ENCODE measurements at regions not wholly inside any gene's neighbourhood (a gene's known extent, or its start where the extent isn't known, plus 50 kb on each side); places are given as distances from the start of the nearest gene placed in this dataset.
"Not testable (repeated sequence)": the region's sequence is repeated elsewhere in the genome, so short reads cannot be mapped to it uniquely, and the experiment has no call there.

DNA sequence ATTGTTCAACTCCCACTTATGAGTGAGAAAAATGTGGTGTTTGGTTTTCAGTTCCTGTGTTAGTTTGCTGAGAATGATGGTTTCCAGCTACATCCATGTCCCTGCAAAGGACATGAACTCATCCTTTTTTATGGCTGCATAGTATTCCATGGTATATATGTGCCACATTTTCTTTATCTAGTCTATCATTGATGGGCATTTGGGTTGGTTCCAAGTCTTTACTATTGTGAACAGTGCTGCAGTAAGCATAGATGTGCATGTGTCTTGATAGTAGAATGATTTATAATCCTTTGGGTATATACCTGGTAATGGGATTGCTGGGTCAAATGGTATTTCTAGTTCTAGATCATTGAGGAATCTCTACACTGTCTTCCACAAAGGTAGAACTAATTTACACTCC, 613.0 kb upstream of the MIR17HG start:
- not testable (repeated sequence) for DNase-seq

DNA sequence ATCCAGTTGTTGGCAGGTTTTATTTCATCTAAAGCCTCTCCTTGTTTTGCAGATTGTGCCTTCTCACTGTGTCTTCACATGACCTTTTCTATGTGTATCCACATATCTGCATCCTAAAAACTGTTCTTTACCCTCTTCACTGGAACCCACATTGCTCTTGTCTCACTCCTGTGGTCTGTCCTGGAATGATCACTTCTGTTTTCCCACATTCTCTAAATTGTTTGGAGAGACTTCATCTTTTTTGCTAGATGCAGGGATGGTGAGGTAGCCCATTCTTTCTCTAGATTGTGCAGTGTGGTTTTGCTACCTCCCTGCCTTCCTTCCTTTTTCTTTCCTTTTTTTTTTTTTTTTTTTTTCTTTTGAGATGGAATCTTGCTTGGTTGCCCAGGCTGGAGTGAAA, 608.6 kb upstream of the MIR17HG start:
- DNase-seq: no peak

DNA sequence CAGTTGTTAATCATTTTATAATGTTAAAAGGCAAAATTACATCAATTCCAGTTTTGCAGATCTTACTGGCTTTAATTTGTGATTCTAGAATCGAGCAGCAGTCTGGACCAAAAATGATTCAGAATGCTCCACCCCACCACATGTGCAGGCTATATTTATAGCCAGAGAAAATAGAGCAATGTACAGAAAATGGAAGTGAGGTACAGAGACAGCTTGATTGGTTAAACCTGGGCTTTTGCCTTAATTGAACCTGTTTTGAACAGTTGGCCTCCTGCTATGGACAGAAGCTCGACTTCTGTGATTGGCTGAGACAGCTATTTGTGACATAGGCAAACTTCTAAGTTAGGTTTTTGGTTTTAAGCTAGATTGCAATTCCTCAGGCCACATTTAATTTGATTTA, 607.4 kb upstream of the MIR17HG start:
- no peak for DNase-seq

DNA sequence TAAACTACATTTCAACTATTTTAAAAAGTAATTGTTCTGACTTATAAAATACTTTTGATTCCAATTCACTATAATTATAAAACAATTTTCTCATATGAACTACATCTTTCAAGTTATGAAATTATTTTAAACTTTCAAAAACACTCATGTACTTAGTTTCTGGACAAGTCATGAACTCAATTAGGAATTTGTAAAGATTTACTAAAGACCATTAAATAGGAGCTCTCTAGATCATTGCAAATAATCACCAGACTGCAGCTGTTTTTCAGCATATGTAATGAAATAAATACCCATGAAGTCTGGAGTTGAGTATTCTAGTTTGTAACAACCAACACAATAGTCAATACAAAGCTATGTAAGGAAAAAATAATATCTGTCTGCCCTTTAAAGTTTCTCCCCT, 605.1 kb upstream of the MIR17HG start:
- no peak for DNase-seq

DNA sequence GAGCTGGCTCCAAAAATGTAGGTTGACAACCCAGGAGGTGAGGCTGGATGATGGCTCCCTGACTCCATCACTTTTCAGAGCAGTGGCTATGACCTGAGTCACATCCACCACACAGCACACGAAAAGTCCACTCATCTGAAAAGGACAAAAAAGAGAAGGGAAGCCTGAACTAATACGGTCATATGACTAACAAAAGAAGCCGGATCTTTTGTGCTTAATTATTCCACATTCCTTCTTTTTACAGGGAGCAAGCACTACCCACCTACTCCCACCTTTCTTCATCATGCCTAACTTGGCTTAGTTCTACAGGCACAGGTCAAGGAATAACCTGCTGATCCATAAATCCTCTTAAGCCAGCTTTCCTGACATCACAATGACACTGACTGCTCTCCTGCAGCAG, 601.3 kb upstream of the MIR17HG start:
- no peak for DNase-seq

DNA sequence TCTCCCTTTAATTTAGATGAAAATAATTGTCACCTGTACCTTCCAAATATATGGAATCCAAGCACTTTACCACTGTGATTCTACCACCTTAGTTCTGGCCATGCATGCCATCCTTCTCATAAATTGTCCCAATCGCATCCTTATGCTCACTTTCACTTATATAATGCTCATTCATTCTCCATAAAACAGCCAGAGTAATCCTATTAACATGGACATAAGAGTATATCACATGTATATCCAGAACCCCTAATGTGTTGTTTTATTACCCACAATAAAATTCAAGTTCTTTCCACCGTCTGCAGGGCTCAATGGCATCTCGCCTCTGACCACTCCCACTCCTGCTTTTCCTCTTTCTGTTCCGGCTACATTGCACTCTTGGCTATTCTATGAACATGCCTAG, 597.5 kb upstream of the MIR17HG start:
- DNase-seq: no peak

DNA sequence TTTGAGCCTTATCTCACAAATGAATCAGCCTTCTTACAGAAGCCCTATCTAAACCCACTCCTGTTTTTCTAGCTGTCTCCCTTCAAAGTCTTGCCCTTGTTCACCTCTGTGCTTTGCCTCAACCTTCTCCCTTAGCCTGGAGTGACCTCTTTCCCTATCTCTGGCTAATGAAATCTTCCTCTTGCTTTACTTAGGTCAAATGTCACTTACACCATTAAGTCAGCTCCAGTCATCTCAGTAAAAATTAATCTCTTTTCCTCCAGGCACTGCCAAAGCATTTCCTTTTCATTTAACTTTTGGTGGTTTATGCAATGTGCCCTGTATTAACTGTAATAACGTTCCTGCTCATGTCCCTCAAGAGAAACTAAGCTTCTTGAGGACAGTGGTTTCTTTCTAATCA, 596.5 kb upstream of the MIR17HG start:
- DNase-seq: no peak

DNA sequence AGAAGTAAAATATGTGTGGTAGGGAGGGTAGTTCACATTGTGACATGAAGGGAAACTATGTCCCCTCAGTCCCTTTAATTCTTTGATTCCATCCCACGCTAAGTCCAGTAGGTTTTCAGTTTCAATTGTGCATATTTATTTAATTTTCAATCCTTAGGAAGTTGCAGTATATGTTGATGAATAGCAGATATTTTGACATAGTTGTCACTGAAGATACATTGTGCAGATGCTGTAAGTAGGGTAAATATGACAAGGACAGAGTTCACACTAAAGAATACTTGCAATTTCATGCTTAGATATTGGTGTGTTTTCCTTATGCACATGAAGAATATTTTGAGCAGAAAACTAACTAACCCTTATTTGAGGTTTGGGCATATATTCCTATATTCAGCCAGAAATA, 595.4 kb upstream of the MIR17HG start:
- no peak for DNase-seq

DNA sequence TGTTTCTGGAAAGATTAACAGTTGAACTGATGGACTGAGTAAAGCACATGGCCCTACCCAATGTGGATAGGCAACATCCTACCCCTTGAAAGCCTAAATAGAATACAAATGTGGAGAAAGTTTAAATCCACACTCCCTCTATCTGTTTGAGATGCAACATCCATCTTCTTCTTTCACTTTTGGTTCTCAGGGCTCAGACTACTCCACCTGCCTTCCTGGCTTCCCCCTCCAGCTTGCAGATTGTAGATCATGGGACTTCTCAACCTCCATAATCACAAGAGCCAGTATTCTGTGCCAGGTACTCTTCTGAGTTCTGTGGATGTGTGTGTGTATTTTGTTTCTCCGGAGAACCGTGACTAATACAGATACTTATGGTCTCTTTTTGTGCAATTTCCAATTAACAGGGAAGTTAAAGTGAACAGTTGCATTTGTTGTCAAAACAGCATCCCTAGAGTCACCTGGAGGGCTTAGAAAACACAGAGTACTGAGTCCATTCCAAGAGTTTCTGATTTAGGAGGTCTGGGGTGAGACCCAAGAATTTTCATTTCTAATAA, 590.3 kb upstream of the MIR17HG start:
- no peak for DNase-seq

DNA sequence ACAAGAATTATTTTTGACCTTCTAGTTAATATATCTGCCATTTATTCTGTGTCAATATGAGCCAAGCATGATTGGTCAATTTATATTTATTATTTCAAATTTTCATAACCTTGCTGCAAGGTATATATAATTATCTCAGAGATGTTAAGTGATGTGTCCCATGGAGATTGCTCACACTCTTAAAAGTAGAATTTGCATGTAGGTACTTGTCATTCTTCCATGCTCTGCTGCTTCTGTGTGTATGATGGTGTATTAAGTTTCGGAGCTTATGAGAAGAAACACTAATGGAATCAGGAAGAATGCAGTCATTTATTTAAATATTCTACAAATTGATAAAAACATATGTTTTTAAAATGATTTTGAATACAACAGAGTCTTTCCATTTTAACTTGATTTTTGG, 586.8 kb upstream of the MIR17HG start:
- DNase-seq: no peak

DNA sequence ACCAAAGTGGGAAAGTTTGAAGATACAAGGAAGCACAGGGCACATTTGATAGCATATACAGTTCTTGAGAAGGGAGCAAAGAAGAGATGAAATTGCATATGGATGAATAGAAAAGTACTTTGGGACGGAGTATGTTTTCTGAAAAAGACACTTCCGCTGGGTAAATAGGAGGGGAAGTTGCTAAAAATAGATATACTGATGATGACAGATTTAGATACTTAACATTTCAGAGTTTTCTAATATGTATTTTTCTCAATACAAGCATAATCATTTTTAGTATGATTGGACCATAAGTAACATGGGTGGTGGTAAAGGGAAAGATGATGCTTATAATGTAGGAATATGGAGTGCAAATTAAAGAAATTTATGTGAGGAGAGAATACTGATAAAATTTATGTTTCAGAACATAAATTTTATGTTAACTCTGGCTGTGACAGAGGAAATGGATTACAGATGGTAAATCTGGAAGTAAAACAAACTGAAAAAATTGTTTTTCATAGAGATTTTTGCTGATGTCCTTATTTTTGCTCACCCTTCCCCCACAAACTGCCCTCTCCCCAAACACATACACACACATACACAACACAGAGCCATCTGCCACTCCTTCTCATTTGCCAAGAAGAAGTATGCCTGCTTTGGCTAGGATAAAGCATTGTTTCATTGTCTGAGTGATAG, 583.9 kb upstream of the MIR17HG start:
- no peak for DNase-seq

DNA sequence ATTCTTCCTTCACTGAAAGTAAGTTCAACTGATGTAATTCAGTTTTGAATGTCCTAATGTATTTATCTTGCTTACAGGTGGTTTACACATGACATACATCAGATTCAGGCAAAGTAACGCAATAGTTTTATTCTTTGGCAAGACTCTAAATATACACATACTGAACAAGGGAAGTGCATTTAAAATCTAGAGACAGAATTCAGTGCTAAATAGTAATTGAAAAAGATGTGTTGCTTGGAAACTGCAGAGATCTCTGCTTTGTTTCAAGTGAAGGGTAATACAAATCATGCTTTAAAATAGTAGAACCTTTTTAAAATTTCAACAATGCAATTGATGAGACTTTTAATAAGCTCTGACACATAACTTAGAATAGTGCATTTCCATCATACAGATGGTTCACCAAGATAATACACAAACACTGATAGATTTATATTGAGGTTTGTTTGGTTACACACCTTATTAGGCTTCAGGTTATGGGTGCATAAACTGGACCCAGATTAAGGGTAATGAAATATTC, 581.0 kb upstream of the MIR17HG start:
- no peak for DNase-seq

DNA sequence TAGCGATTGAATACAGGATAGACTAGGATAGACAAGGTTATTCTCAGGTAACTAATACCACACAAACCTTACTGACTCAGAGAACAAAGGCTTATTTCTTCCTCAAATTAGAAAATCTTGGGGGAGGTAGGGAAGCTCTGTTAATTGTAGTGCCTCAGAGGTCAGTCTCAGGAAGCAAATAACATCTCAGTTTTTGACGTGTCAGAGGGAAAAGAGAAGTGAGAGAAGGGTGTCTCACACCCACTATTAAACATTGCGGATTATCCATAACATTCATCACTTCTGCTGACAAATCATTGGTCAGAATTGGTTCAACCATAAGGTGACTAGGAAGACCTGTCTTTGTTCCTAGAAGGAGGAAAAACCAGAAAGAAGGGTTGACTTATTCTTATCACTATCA, 579.4 kb upstream of the MIR17HG start:
- DNase-seq: no peak

DNA sequence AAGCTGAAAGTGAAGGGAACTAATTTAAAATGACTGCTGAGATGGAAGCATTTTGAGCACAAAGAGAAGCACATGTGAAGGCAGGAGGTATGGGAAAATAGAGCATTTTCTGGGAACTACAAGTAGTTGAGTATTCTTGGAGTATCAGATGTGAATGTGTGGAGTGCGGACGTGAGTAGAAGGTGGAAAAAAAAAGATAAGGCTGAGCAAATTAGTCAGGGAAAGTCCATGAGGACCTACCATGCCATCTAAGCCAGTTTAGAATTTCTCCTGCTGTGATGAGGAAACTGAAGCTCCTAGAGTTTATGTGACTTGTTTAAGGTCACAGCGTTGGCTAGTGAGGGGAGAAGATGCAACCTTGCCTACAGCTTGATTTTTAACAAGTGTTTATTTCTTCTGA, 578.1 kb upstream of the MIR17HG start:
- no peak for DNase-seq

DNA sequence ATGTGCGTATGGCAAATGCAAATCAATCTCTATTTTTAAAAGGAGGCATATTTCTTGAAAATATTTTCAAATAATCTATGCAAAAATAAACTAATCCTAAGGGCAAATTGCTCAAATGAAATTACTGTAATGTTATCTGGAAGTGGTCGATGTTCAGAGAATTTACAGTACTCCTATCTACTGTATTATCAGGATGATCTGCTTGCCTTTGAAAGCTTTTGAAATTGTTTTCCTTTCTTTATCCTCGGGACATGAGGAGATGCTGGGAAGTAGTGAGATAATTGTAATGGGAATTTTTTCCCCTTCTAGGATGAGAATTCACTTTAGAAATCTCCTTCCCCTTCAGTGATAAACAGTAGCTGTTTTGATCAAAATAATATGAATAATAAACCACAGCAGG, 577.2 kb upstream of the MIR17HG start:
- DNase-seq: no peak

DNA sequence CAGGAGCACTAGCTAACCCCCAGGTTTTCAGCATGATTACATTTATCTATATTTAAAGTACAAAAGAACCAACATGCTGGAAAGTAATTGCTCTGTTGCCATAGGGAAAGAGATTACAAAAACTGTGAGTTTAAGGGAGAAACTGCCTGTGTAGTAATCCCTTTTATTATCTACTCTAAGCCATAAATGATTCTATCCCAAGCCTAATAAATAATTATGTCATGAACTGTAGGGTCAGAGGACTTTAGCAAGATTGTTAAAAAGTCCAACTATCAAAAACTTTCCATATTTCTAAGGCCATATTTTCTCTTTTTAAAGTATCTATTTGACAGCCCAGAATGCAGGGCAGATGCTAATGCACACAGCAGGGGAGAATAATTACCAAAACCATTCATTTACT, 573.8 kb upstream of the MIR17HG start:
- no peak for DNase-seq

DNA sequence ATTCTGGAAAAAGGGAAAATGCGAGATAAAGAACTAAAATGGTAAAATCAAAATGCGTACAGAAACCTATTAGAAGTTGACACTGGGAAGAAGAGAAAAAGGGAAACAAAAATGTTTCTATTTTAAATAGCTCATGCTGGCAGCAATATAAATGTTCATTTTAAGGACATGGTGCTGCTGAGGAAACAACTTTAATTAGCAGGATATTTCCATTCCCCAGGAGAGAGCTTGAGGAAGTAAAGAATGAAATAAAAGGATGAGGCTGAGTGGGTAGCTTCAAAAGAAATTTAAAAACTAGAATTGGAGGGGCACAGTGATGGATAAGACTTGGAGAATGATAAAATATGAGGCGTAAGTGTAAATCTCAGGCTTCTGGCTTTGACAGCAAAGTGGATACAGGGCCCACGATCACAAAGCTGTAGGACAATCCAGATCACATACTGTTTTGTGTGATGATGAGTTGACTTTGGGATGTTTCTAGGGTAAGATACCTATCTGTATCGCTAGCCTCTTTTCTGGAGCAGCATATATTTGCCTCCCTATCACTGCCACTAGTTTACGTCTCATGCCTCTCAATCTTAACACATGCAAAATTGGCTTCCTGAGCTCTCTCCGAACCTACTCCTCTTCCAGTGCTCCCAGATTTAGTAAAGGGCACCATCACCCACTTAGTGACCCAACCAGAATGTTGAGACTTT, 571.3 kb upstream of the MIR17HG start:
- no peak for DNase-seq

DNA sequence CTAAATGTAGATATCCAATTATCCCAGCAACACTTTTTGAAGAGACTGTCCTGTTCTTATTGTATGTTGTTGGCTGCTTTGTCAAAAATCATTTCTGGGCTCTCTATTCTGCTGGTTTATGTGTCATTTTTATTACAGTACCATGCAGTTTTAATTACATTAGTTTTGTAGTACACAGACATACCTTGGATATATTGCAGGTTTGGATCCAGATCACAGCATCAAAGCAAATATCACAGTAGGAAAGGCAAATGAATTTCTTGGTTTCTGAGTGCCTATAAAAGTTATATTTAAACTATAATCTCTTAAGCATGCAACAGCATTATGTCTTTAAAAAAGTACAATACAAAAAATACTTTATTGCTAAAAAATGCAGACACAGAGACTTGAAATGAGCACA, 564.2 kb upstream of the MIR17HG start:
- DNase-seq: no peak

DNA sequence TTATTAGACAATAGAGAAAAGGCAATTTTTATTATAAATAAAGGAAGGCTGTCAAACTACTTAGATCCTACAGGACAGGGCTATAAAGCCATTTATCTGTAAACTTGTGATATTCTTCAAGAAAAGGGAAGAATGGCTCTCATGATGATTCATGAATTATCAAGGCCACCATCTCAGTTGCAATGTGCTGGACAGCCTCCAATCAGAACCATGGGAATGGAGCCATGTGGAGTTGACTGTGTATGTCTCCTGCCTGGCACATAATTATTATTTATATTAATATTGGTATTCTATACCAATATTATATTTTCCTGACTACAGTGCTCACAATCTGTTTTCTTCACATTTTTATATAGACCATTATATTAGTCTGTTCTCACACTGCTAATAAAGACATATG, 560.5 kb upstream of the MIR17HG start:
- no peak for DNase-seq

DNA sequence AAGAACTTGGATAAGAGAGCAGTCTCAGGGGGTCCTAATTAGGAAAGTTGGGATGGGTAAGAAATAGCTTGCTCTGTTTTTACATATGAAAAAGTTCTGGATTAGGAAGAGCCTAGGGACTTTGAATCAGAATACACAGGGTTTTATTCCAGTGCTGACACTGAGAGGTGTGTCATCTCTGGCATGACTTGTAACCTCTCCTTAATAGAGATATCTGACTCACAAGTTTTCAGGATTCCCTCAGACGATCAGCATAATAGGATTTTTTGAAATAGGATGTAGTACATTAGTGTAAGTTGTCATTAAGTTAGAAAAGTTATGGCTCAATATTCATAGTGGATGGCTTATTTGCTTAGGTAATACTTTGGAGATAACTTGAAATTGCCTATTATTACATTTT, 555.2 kb upstream of the MIR17HG start:
- DNase-seq: no peak

DNA sequence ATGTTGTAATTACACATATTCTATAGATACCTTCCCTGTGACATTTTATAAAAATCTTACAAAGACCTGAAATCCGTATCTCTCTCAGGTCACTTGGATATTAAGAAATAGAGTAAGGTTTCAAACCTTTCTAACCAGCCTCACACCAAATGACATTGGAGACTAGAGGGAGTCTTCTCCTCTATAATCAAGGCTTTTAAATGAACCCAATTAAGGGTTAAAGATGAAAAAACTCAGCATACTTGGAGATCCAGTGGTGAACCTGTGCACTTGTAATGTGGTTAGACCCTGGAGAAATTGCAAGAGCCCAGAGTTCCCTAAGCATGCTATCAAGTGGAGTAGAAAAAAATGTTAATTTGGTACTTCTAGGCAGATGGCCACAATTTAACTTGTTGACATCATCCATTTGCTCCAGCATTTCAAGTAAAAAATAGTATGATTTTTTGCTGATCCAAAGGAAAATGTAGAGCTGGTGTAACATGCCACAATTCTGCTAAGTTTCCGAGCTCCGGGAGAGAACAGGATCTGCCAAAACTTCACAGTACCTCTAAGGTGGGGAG, 554.1 kb upstream of the MIR17HG start:
- no peak for DNase-seq

DNA sequence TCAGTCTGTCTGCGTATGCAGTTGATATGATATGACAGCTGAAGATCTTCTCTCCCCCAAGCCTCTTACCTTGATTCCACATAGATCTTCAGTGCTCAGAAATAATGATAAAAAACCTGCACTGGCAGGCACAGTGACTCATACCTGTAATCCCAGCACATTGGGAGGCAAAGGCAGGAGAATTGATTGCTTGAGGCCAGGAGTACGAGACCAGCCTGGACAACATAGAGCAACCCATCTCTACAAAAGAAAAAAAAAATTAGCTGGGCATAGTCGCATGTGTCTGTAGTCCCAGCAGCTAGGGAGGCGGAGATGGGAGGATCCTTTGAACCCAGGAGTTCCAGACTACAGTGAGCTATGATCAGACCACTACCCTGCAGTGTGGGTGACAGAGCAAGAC, 551.0 kb upstream of the MIR17HG start:
- DNase-seq: no peak

DNA sequence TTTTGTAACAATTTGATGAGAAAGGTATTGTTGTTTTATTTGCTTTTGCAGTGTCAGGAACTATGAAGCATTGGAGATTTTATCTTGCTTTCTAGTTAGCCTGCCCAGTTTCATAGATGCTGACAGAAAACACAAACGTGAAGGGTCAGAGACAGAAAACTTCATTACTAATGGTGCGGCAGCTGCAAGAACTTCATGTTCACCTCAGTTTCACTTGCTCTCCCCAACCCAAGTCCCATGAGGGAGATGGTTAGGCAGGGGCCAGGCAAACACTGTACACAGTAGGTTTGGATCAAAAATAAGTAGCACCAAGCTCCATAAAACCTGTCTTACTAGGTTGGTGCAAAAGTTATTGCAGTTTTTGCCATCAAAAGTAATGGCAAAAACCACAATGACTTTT, 550.2 kb upstream of the MIR17HG start:
- no peak for DNase-seq

DNA sequence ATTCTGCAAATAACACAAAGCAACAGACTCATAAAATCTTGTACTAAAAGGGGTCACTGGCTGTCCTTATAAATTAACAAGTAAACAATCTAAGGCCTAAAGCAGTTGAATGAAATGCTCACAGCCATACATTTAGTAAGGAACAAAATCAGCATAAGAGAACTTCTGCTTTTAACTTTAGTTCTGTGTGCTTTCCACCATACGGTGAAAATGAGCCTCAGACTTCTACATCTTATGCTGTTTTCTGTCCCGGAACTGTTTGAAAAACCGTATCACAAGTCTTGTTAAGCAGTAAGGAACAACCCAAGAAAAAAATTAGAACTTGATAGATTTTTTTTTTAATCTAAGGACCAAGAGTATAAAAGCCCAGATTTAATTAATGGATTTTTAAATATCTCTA, 549.1 kb upstream of the MIR17HG start:
- no peak for DNase-seq
